ENCODE measurements at regions not wholly inside any gene's neighbourhood (a gene's known extent, or its start where the extent isn't known, plus 50 kb on each side); places are given as distances from the start of the nearest gene placed in this dataset.

DNA sequence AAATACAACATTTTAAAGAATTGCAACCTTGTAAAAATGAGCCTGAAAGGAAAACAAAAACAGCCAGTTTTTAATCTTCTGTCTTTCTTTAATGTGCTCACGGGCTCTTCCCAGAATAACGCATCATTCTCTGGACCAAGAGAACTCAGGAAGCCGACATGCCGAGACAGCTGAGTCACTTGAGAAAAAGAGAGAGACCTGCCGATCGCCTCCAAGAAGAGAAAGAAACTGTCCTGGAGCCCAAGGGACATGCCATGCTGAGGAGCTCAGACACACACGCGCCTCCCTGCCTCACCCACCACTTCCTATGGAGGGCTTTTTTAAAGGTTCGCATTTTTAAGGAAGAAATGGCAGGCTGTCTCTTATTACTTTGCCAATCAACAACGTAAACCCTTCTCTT, 176.4 kb downstream of the ZNF281 start:
- no peaks in the 10 kb centered on the region for H3K36me3 ChIP-seq (ENCODE audit: control insufficient read depth in 4 of 4, insufficient read depth in 3 of 4, low read depth in 1 of 4, low read length in 3 of 4)
- H3K4me3 ChIP-seq (ENCODE audit: low read depth in 1 of 3, low read length in 3 of 3): no peak overlapping the region
- no peak for TF ChIP-seq CTCF (IDR thresholded peaks at IDR 0.05; ENCODE audit: low read depth, low read length, missing input control)
- TF ChIP-seq TAF1 (conservative IDR thresholded peaks at IDR 0.05): no peak
- no peak for TF ChIP-seq HNF4A (conservative IDR thresholded peaks at IDR 0.05)
- TF ChIP-seq YY1 (IDR thresholded peaks at IDR 0.05): no peak
- TF ChIP-seq ATF3 (IDR thresholded peaks at IDR 0.05): no peak
- no peak for TF ChIP-seq GABPA (IDR thresholded peaks at IDR 0.05 in 1 of 2, conservative IDR thresholded peaks at IDR 0.05 in 1 of 2)
- TF ChIP-seq, protein P1, sequence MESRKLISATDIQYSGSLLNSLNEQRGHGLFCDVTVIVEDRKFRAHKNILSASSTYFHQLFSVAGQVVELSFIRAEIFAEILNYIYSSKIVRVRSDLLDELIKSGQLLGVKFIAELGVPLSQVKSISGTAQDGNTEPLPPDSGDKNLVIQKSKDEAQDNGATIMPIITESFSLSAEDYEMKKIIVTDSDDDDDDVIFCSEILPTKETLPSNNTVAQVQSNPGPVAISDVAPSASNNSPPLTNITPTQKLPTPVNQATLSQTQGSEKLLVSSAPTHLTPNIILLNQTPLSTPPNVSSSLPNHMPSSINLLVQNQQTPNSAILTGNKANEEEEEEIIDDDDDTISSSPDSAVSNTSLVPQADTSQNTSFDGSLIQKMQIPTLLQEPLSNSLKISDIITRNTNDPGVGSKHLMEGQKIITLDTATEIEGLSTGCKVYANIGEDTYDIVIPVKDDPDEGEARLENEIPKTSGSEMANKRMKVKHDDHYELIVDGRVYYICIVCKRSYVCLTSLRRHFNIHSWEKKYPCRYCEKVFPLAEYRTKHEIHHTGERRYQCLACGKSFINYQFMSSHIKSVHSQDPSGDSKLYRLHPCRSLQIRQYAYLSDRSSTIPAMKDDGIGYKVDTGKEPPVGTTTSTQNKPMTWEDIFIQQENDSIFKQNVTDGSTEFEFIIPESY (IDR thresholded peaks at IDR 0.05): no peak
- TF ChIP-seq RAD21 (IDR thresholded peaks at IDR 0.05): no peak
- TF ChIP-seq EGR1 (IDR thresholded peaks at IDR 0.05; ENCODE audit: low read depth in 2 of 2): no peak
- no peak for TF ChIP-seq FOXA2 (IDR thresholded peaks at IDR 0.05)
- TF ChIP-seq JUND (IDR thresholded peaks at IDR 0.05): no peak
- no peak for TF ChIP-seq MAX (IDR thresholded peaks at IDR 0.05)
- TF ChIP-seq SP1 (IDR thresholded peaks at IDR 0.05): no peak
- no peak for TF ChIP-seq NR2F2 (IDR thresholded peaks at IDR 0.05)
- no peak for TF ChIP-seq REST (IDR thresholded peaks at IDR 0.05)
- no peak overlapping the region for H3K9ac ChIP-seq (ENCODE audit: low read depth in 1 of 2, low read length in 2 of 2)
- WGBS: 78% methylated on average over 10 of the region's 10 CpGs
- DNase-seq (ENCODE audit: low spot score): no peak
- H3K27ac ChIP-seq (ENCODE audit: low read depth in 1 of 2, low read length in 2 of 2): no peak overlapping the region
- no peaks in the 10 kb centered on the region for H3K9me3 ChIP-seq (ENCODE audit: control insufficient read depth in 4 of 4, low read length in 3 of 4)
- H3K4me1 ChIP-seq (ENCODE audit: control insufficient read depth in 4 of 4, insufficient read depth in 4 of 4, low read length in 3 of 4): peaks cover 3 to 18% (median 12%) of the 10 kb centered on the region in 4 donors
- no peaks in the 10 kb centered on the region for H3K27me3 ChIP-seq (ENCODE audit: control insufficient read depth in 4 of 4, insufficient read depth in 4 of 4, low read length in 3 of 4)

DNA sequence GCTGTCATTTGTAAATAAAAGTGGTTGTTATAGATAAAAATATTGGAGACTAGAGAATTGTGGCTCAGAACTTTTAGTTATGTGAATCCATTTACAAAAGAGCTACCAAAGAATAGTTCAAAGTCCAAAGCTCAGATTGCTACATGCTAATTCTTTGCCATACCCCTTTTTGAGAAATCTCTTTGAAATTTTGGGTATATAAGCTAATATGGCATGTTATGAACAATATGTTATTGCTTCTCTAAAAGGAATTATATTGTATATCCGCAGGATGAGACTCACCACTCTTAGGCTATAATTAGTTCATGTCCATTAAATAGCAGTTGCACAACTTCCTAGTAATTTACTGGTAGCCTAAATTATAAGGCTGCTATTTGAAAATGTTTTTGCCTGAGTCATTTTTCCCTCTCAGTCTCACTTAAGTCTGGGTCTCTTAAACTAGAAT, 178.0 kb downstream of the ZNF281 start:
- H3K9ac ChIP-seq (ENCODE audit: low read depth in 1 of 2, low read length in 2 of 2): no peak overlapping the region
- peaks cover 3 to 18% (median 12%) of the 10 kb centered on the region in 4 donors for H3K4me1 ChIP-seq (ENCODE audit: control insufficient read depth in 4 of 4, insufficient read depth in 4 of 4, low read length in 3 of 4)
- H3K4me3 ChIP-seq (ENCODE audit: low read depth in 1 of 3, low read length in 3 of 3): peak overlapping the region in 1 of 3 donors; percentile 18
- H3K9me3 ChIP-seq (ENCODE audit: control insufficient read depth in 4 of 4, low read length in 3 of 4): no peaks in the 10 kb centered on the region
- no peak for DNase-seq (ENCODE audit: low spot score)
- H3K36me3 ChIP-seq (ENCODE audit: control insufficient read depth in 4 of 4, insufficient read depth in 3 of 4, low read depth in 1 of 4, low read length in 3 of 4): no peaks in the 10 kb centered on the region
- peak overlapping the region; percentile 6 to 62 for H3K27ac ChIP-seq (ENCODE audit: low read depth in 1 of 2, low read length in 2 of 2)
- WGBS: 17% methylated on average over 1 of the region's 1 CpG
- H3K27me3 ChIP-seq (ENCODE audit: control insufficient read depth in 4 of 4, insufficient read depth in 4 of 4, low read length in 3 of 4): no peaks in the 10 kb centered on the region
- no peak for TF ChIP-seq CTCF (IDR thresholded peaks at IDR 0.05; ENCODE audit: low read depth, low read length, missing input control)
- TF ChIP-seq REST (IDR thresholded peaks at IDR 0.05): no peak
- no peak for TF ChIP-seq TAF1 (conservative IDR thresholded peaks at IDR 0.05)
- TF ChIP-seq RXRA (IDR thresholded peaks at IDR 0.05): peak; percentile 43 to 59
- TF ChIP-seq MAX (IDR thresholded peaks at IDR 0.05): no peak
- TF ChIP-seq ATF3 (IDR thresholded peaks at IDR 0.05): no peak
- TF ChIP-seq FOXA2 (IDR thresholded peaks at IDR 0.05): no peak
- peak; percentile 99 for TF ChIP-seq HNF4A (conservative IDR thresholded peaks at IDR 0.05)
- no peak for TF ChIP-seq EGR1 (IDR thresholded peaks at IDR 0.05; ENCODE audit: low read depth in 2 of 2)
- TF ChIP-seq GABPA (IDR thresholded peaks at IDR 0.05 in 1 of 2, conservative IDR thresholded peaks at IDR 0.05 in 1 of 2): no peak

Data from liver (tissue), 8 donors.